Hematopoietic multipotent progenitor cell treated with erythropoietin and hydrocortisone succinate and interleukin-3 and kit ligand, for 6 days (in vitro differentiated cells): ENCODE measurements at regions not wholly inside any gene's neighbourhood (a gene's known extent, or its start where the extent isn't known, plus 50 kb on each side); places are given as distances from the start of the nearest gene placed in this dataset.
"Not testable (repeated sequence)": the region's sequence is repeated elsewhere in the genome, so short reads cannot be mapped to it uniquely, and the experiment has no call there.

Experiments used
- DNase-seq: peaks from one replicate; pipeline ENCODE4 v3.0.0-alpha.2; 2015

DNA sequence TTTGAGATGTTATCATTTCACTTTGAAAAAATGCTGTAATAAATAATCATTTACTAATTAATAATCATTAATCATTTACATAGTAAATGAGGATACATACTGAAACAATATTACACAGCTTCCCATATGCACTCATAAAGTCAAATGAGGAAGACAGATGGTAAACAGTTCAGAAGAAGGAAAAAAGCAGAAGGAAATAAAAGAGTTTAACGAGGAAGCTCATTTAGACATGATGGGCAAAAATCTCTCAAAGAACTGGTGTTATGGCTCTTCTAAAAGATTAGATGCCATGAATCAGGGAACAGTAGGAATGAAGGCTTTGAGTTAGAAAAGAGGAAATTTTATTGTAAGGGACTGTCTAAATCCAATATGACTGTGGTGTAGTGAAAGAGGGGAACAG lies 347.6 kb downstream of the PTPRC start:
- peak; percentile 22 for DNase-seq

- DNase-seq: no peak
These were observed 363.8 kb downstream of the PTPRC start for GRCh38 chr1:199002661-199003060.

- peak; percentile 62 for DNase-seq
These were observed 368.6 kb downstream of the PTPRC start for GRCh38 chr1:199007423-199007822.

DNA sequence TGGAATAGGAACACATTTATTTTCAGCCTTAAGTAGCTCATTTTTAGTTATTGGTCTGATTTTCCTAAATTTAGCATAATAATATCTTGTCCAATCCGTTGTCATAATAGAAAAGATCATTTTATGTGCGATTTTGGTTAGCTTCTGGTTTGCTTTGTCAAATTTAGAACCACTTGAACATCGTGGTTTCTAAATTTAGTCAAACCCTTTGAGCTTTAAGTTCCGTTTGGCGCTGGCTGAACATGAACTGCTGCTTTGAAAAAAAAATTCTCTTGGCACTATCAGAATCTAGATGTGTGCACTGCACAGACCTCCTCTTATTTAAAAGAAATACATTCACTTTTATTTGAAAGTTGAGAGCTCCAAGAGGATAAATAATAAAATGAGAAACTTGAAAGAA lies 370.6 kb downstream of the PTPRC start:
- peak; percentile 48 for DNase-seq

GRCh38 chr1:199010492-199010891 lies 371.7 kb downstream of the PTPRC start:
- peak; percentile 20 for DNase-seq

GRCh38 chr1:199010933-199011332 lies 372.1 kb downstream of the PTPRC start:
- DNase-seq: no peak

- DNase-seq: no peak
These were observed 377.0 kb downstream of the PTPRC start for GRCh38 chr1:199015799-199016198.

DNA sequence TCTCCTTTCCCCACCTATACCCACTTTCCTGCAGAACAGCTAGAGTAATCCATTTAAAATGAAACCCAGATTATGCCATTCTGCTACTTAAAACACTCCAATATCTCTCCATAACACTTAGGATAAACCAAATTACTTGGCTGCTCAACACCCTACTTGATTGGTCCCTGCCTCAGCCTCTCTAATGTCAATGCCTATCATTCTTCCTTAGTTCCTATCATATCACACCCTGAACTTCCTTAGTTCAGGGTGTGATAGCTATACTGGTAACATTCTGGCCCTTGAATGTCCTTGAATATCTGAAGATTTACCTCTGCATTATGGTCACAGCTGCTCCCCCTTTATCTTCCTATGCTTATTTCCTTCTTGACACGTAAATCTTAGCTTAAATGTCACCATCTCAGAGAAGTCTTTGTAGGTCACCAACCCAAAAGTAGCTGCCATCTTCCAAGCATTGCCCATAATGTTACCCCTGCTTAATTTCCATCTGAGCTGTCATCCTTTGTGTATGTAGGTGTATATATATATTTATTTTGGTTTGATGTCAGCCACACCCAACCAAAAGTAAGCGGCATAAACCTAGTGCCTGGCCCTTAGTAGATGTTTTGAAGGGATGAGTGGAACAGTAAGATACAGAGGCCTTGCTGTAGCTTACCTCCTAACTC lies 379.8 kb downstream of the PTPRC start:
- DNase-seq: no peak

DNA sequence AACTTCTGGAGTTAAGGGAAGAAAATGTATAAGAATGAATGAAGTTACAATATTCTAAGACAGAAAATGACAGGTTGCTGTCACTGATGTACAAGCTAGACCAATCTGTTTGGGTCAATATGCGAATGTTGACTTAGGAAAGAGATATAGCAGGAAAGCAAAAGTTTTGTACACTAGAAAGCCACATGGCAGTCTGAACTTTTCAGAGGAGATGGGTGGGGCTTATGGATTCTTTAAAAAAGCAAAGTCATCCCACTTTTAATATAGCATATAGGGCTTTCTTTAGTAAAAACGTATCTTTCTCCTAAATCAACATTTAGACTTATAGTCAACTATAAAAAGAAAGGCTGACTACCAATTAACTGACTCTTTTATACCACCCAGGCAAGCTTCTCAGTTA lies 381.2 kb downstream of the PTPRC start:
- DNase-seq: peak; percentile 59

GRCh38 chr1:199020904-199021303 lies 382.1 kb downstream of the PTPRC start:
- DNase-seq: no peak

DNA sequence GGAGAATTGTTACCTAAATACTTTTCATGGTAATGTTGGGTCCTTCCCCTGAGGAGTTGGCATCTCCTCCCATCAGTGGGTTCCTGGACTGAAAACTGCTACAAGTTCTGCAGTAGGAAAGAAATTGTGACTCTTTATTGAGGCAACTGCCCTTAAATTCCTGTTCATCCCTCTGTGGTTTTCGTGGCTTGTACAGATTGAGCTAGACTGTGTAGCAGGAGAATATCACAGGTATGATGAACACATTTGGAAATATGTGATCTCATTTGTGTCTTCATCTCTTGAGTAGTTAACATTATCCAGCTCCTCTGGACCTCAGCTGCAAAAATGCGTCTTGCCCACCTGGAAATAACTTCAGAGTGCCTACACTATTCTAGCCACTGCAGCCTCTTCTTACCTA lies 390.6 kb downstream of the PTPRC start:
- no peak for DNase-seq

GRCh38 chr1:199029855-199030254 lies 391.0 kb downstream of the PTPRC start:
- DNase-seq: no peak

- DNase-seq: not testable (repeated sequence)
These were observed 391.7 kb downstream of the PTPRC start for GRCh38 chr1:199030541-199030940.

- not testable (repeated sequence) for DNase-seq
These were observed 392.3 kb downstream of the PTPRC start for GRCh38 chr1:199031170-199031569.

DNA sequence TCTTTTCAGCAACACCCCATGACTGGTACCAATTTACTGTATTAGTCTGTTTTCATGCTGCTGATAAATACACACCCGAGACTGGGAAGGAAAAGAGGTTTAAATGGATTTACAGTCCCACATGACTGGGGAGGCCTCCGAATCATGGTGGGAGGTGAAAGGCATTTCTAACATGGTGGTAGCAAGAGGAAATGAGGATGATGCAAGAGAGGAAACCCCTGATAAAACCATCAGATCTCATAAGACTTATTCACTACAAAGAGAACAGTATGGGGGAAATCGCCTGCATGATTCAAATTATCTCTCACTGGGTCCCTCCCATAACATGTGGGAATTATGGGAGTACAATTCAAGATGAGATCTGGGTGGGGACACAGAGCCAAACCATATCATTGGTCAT lies 393.6 kb downstream of the PTPRC start:
- DNase-seq: peak; percentile 40

- peak; percentile 16 for DNase-seq
These were observed 394.8 kb downstream of the PTPRC start for GRCh38 chr1:199033661-199034060.

GRCh38 chr1:199038156-199038555 lies 399.3 kb downstream of the PTPRC start:
- no peak for DNase-seq

GRCh38 chr1:199040076-199040905 lies 401.5 kb downstream of the PTPRC start:
- peak; percentile 54 for DNase-seq

GRCh38 chr1:199041173-199041914 lies 402.5 kb downstream of the PTPRC start:
- peak; percentile 93 for DNase-seq

DNA sequence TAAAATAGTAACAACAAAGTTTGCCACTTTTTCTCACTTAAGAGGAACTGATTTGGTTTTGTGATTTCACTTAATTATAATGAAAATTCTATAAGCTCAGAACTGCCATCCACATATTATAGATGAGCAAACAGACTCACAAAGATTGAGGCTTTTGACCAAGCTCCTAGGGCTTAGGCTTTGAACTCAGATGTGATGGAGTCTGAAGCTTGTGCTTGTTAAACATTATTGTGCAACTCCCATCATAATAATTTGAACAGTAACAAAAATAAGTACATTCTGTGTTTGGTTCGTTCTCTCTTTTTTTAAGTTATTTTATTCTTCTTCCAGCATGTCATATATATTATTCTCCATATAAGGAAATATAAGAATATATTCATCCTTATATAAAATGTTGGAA lies 403.4 kb downstream of the PTPRC start:
- peak; percentile 21 for DNase-seq

- DNase-seq: no peak
These were observed 405.4 kb downstream of the PTPRC start for GRCh38 chr1:199044191-199044590.

DNA sequence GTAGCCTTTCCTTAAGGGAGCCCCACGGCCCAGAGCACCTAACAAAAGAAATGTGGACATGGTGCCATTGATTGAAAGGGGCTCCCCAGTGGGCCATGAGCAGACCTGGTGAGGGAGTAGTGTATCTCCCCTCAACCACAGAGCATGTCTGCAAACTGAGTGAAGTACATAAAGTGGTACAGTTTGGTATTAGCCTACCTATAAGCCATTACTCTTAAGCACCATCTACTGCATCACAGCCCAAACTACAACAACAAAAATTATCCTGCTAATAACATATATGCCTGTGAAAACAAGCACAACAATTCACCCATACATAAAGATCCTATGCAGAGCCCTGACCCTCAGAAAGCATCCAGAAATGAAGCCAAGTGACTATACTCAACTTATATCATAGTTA lies 407.8 kb downstream of the PTPRC start:
- peak; percentile 15 for DNase-seq

DNA sequence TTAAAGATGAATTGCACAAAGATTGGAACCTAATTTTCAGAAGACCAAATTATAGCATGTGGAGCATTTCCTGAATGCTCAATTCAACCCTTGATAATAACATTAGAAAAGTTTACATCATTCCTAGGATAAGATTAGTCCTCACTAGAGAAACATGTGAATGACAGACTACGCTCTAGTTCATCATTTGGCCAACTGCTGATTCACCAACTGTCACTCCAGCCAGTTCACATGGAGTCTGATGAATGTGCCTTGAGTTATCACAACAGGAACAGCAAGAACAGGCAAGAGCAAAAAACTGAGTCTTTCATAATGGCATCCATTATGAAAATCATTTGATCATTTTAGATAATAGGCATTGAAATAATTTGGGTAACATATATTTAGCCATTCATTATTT lies 415.9 kb downstream of the PTPRC start:
- DNase-seq: no peak

GRCh38 chr1:199057322-199057721 lies 418.5 kb downstream of the PTPRC start:
- DNase-seq: no peak
